ENCODE measurements at regions not wholly inside any gene's neighbourhood (a gene's known extent, or its start where the extent isn't known, plus 50 kb on each side); places are given as distances from the start of the nearest gene placed in this dataset.
"Not testable (repeated sequence)": the region's sequence is repeated elsewhere in the genome, so short reads cannot be mapped to it uniquely, and the experiment has no call there.

DNA sequence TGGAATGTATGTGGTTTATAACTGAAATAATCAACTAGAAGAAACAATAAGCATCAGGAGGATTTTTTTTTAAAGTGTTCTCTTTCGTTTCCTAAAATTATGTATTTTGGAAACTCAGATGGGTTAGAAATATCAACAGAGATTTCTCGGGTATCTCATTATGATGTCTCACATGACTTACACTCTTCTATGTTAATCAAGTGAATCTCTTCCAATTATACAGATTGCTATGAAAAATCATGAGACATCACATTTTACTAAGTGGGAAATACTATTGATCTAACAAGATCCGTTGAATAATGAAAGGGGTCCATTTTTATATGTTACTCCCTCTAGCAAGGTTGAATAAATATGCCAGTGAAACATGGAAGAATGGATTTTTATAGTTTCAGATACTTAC is 54.7 kb upstream of the NRIP1 start:
- in situ Hi-C loops (cut with MboI; ENCODE audit: low sequenced_read_pairs): no loop called here

DNA sequence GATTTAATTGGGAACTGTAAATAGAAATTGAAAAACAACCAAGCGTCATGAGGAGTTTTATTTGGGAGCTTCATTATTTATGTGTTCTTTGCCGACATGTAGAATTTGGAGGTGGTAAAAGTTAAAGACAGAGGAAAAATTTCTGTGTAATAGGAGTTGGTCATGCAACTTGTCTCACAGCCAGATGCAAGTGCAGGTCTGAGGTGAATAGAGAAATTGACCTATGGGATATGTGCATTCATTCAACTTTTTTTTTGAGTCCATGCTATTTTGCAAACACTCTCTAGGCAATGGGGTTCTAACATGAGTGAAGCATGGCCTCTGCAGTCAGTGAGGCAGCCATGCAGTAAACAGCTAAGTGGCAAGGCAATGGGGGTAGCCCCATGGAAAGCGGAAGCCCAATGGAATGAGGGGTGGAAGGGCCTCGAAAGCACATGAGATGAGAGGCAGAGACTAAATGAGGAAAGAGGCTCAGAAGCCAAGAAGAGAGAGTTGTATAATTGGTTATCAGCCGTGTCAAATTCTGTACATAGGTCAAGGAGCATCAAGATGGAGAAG is 56.4 kb upstream of the NRIP1 start:
- in situ Hi-C loops (cut with MboI; ENCODE audit: low sequenced_read_pairs): no loop called here

GRCh38 chr21:15121655-15122120 is 56.9 kb upstream of the NRIP1 start:
- in situ Hi-C loops (cut with MboI; ENCODE audit: low sequenced_read_pairs): no loop called here

DNA sequence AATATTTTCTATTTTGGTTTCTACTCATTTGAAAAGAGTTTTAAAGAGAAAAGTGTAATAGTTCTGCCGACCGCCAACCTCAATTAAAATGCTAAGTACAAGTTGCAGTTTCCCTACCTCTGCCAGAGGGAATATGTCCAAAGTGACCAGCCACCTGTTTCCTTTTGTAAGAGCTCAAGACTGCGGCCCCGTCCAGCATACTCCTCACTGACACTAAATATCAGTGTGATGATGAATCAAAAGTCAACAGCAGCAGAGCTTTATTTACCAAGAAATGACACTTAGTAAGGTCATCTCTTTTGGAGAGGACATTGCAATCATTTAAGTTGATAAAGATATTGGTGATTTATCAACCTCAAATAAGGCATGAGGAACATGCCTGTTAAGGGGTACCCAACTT is 57.4 kb upstream of the NRIP1 start:
- in situ Hi-C loops (cut with MboI; ENCODE audit: low sequenced_read_pairs): no loop called here

GRCh38 chr21:15124731-15125130 is 59.9 kb upstream of the NRIP1 start:
- in situ Hi-C loops (cut with MboI; ENCODE audit: low sequenced_read_pairs): no loop called here

- in situ Hi-C loops (cut with MboI; ENCODE audit: low sequenced_read_pairs): no loop called here
These were observed 62.1 kb upstream of the NRIP1 start for GRCh38 chr21:15126948-15127347.

DNA sequence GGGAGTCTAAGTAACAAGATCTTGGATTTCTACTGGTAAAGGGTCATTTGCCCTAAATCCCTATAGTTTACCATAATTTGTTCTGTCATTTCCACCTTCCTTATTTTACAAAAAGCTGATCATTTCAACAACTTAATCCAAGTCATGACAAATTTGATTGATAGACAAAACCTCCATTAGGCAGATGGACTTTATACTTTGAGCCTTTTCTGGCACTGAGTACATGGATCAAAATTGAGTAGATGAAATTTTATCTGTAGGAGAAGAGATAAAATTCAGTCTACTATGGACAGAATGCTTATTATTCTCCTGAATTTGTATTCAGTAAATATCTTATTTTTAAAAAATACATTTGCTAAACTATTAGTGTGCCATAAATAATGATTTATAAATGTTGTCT is 62.6 kb upstream of the NRIP1 start:
- in situ Hi-C loops (cut with MboI; ENCODE audit: low sequenced_read_pairs): no loop called here

DNA sequence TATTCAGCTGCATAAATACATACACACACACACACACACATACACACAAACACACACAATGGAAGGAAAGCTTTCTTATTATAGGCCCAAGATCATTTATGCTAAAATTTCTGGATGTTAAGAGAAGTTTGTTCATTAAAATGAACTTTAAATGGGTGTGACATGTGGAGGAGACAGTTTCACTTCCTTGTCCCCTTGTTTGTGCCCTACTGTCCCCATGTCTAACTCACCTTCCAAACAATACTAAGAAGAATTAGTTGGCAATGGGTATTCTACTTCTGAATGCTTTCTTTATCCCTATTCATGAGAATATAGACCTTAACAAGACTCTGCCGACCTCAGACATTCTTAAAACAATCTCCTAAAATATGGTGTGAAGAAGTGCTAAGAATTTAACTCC is 63.5 kb upstream of the NRIP1 start:
- in situ Hi-C loops (cut with MboI; ENCODE audit: low sequenced_read_pairs): no loop called here

DNA sequence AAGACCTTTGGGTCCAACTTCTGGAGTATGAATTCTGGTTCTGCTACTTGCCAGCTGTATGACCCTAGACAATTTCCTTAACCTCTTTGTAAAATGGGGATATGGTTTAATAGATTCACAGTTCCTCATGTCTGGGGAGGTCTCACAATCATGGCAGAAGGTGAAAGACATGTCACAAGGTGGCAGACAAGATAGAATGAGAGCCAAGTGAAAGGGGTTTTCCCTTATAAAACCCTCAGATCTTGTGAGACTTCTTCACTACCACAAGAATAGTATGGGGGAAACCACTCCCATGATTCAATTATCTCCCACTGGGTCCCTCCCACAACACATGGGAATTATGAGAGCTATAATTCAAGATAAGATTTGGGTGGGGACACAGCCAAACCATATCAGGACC is 63.9 kb upstream of the NRIP1 start:
- in situ Hi-C loops (cut with MboI; ENCODE audit: low sequenced_read_pairs): not testable (repeated sequence)

DNA sequence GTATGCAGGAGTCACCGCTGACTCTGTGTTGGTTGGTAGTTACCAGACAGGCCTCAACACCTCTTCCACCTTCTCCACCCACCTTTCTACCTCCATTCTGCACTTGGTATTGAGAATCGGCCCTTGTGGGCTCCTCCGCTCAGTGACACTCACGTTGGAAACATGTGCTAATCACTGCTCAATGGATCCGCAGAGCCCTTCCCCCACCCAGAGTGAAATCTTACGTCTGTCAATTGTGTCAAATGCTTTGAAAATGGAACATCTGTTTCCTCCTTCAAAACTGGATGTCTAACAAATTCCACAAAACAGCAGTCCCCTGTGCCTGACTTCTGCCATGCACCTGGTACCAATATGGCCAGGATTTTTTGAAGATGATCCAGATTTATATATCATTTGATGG is 65.5 kb upstream of the NRIP1 start:
- in situ Hi-C loops (cut with MboI; ENCODE audit: low sequenced_read_pairs): no loop called here

DNA sequence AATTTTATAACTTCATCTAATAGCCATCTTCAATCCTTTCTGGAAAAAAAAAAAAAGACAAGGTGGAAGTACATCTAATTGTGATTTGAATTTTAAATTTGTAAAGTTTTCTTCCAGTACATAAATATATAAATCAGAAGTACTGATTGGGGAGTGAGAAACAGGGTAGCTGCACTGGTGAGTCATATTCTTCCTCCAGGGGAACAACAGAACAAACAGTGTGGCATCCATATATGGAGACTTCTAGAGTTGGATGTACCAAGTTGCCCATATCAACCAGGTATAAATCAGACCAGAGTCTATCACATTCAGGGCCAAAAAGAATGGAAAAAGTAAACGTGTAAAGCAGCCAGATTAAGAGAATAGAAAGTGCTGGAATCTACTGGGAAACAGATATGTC is 66.0 kb upstream of the NRIP1 start:
- in situ Hi-C loops (cut with MboI; ENCODE audit: low sequenced_read_pairs): no loop called here

DNA sequence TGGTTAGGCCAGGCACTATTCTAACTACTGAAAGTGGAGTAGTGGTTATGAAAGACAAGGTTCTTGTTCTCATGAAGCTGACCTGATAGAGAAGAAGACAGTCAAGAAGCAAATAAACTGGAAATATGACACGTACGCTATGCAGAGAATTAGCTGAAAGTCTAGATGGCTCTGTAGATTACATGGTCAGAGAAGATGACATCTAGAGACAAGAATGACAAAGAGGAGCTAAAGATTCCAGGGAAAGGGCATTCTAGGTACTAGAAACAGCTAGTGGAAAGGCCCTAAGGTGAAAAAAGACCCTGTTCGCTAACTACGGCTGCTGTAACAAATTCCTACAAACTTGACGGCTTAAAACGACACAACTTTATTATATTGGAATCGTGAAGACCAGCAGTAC is 68.0 kb upstream of the NRIP1 start:
- in situ Hi-C loops (cut with MboI; ENCODE audit: low sequenced_read_pairs): no loop called here

- in situ Hi-C loops (cut with MboI; ENCODE audit: low sequenced_read_pairs): no loop called here
These were observed 70.1 kb upstream of the NRIP1 start for GRCh38 chr21:15134701-15135470.

- in situ Hi-C loops (cut with MboI; ENCODE audit: low sequenced_read_pairs): no loop called here
These were observed 71.2 kb upstream of the NRIP1 start for GRCh38 chr21:15135867-15136629.

DNA sequence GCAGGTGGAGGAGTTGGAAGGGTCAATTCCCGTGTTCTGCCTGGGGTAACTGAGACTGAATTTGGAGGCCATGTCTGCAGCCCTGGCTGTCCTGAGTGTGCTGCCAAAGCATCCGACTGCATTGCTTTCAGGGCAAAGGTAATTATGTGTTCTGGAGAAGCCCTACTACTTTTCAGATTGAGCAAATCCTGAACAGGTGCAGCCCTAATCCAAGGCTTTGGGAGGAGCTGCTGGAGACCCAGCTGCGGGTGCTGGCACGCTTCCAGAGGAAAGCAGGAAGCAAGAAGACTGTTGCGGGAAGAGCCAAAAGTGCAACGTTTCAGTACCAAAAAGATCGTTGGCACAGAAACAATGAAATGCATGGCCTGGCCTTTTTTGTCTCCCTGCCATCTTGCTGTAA is 73.7 kb upstream of the NRIP1 start:
- in situ Hi-C loops (cut with MboI; ENCODE audit: low sequenced_read_pairs): no loop called here

GRCh38 chr21:15139898-15140297 is 75.1 kb upstream of the NRIP1 start:
- in situ Hi-C loops (cut with MboI; ENCODE audit: low sequenced_read_pairs): no loop called here

- in situ Hi-C loops (cut with MboI; ENCODE audit: low sequenced_read_pairs): no loop called here
These were observed 75.7 kb upstream of the NRIP1 start for GRCh38 chr21:15140321-15141019.

DNA sequence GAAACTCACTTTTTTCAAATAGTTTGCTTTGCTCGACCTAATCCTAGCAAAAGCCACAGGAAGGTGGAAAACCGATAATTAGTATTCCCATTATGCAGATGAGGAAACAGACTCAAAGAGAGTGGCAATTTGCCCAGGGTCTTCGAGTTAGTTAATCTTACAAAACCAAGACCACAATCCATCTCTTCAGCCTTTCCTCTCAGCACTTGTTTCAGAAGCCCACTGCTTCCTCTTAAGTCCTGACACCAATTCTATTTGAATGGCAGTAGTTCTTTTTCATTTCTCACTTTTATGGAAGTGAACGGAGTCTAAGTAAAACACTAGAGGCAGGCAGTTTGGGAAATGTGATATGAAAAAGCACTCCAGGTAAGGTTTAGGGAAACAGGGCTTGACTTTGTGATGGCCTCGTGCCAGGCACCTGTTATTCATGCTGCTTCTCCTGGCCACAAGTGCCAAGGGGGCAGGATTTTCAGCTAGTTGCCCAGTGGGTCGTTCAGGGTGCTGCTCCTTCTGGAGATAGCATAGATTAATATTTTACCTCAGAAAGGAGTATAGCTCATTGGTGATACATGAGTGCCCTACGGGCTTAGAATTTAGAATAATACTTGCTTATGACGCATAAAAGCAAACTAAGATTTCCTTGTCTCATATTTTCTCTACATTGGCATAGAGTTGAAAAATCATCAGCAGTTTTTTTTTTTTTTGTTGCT is 76.6 kb upstream of the NRIP1 start:
- in situ Hi-C loops (cut with MboI; ENCODE audit: low sequenced_read_pairs): no loop called here

DNA sequence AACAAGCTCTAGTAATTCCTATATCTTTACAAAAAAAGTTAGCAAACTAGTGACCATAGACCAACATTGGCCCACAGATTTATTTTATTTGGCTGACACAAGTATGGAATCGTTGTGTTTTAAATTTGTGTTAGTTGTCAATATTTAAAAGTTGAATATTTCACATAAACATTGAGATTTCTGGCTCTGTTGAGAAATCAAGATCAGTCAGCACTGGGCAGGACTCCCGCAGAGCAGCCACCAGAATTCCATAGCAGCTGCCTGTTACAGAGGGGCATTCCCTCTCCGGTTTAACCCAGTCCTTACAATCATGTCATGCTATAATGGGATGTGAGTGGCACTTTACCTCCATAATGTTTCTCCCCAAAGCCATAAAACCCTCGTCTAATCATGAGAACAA is 79.2 kb upstream of the NRIP1 start:
- in situ Hi-C loops (cut with MboI; ENCODE audit: low sequenced_read_pairs): no loop called here

DNA sequence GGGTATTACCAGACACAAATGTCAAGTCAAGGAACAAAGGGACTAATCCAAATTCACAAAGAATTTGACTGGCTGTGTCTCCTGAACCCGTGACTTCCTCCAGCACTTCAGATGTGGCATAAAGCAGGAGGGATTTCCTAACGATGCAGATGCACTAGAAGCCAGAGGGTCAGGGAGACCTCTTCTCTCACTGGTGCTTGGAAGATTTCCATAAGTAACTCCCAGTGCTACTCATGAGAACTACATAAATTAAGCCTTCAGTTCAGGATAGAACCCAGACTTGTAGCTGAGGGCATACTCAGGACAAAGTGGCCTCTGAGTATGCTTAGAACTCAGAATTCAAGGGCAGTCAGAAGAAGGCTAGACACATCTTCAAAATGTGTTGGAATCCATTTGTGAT is 83.6 kb upstream of the NRIP1 start:
- in situ Hi-C loops (cut with MboI; ENCODE audit: low sequenced_read_pairs): no loop called here

Data from HL-60/S4 (cell line).